Mesendoderm (in vitro differentiated cells): ENCODE measurements at regions not wholly inside any gene's neighbourhood (a gene's known extent, or its start where the extent isn't known, plus 50 kb on each side); places are given as distances from the start of the nearest gene placed in this dataset.
"Not testable (repeated sequence)": the region's sequence is repeated elsewhere in the genome, so short reads cannot be mapped to it uniquely, and the experiment has no call there.

Experiments
- DNase-seq: peaks from one replicate; pipeline ENCODE4 v3.0.0; 2013
- H2AK5ac ChIP-seq: 2 replicates; pipeline ENCODE4 v1.6.1; 2013; ENCODE audit warnings: low read length, inconsistent platforms
- H2BK120ac ChIP-seq: 2 replicates; pipeline ENCODE4 v1.6.1; 2013; ENCODE audit warnings: low read depth, mild to moderate bottlenecking, low read length, moderate library complexity, mixed read lengths
- H2BK15ac ChIP-seq: replicated peaks from 2 replicates; pipeline ENCODE4 v1.6.1; 2013; ENCODE audit warnings: low read depth, mild to moderate bottlenecking, moderate library complexity
- H2BK5ac ChIP-seq: 2 replicates; pipeline ENCODE4 v1.6.1; 2013; ENCODE audit warnings: low read length, inconsistent platforms
- H3K18ac ChIP-seq: 2 replicates; pipeline ENCODE4 v1.6.1; 2013; ENCODE audit warnings: mild to moderate bottlenecking, low read length, mixed read lengths
- H3K23ac ChIP-seq: one replicate; pipeline ENCODE4 v1.6.1; 2013; ENCODE audit warnings: low read length
- H3K27ac ChIP-seq: 2 replicates; pipeline ENCODE4 v1.5.1; 2013; ENCODE audit warnings: low read depth, mild to moderate bottlenecking, inconsistent platforms, low read length, moderate library complexity
- H3K27me3 ChIP-seq: 2 replicates; pipeline ENCODE4 v1.6.1; 2013; ENCODE audit warnings: low read length, control low read depth, mild to moderate bottlenecking, inconsistent platforms; ENCODE audit not compliant: insufficient read depth, poor library complexity
- H3K36me3 ChIP-seq: 2 replicates; pipeline ENCODE4 v1.6.1; 2013; ENCODE audit warnings: low read length, inconsistent platforms; ENCODE audit not compliant: control insufficient read depth, insufficient read depth
- H3K4ac ChIP-seq: one replicate; pipeline ENCODE4 v1.6.1; 2013; ENCODE audit warnings: low read depth, mild to moderate bottlenecking, low read length, moderate library complexity
- H3K4me1 ChIP-seq: 2 replicates; pipeline ENCODE4 v1.6.1; 2013; ENCODE audit warnings: low read depth, low read length, inconsistent platforms; ENCODE audit not compliant: control insufficient read depth
- H3K4me2 ChIP-seq: 2 replicates; pipeline ENCODE4 v1.6.1; 2013; ENCODE audit warnings: low read length
- H3K4me3 ChIP-seq: 2 replicates; pipeline ENCODE4 v1.5.1; 2013; ENCODE audit warnings: mild to moderate bottlenecking, low read length
- H3K56ac ChIP-seq: one replicate; pipeline ENCODE4 v1.6.1; 2013; ENCODE audit warnings: low read length
- H3K79me1 ChIP-seq: 2 replicates; pipeline ENCODE4 v1.6.1; 2013; ENCODE audit warnings: low read length, inconsistent platforms
- H3K79me2 ChIP-seq: 2 replicates; pipeline ENCODE4 v1.6.1; 2013; ENCODE audit warnings: mild to moderate bottlenecking, low read length; ENCODE audit not compliant: control insufficient read depth, insufficient read depth
- H3K9ac ChIP-seq: 2 replicates; pipeline ENCODE4 v1.6.1; 2013; ENCODE audit warnings: low read length, inconsistent platforms
- H4K5ac ChIP-seq: one replicate; pipeline ENCODE4 v1.6.1; 2013; ENCODE audit warnings: low read length
- H4K8ac ChIP-seq: one replicate; pipeline ENCODE4 v1.6.1; 2013; ENCODE audit warnings: low read depth, mild to moderate bottlenecking, control low read depth, low read length, moderate library complexity
- WGBS: extraction: QIAGEN DNeasy Blood & Tissue Kit; methylation state at CpG from one replicate; pipeline ENCODE4 v1.1.7; 2013; ENCODE audit warnings: low lambda C conversion rate, missing lambda C conversion rate; ENCODE audit not compliant: insufficient coverage; ENCODE audit errors: extremely low coverage; 5-methylcytosine and 5-hydroxymethylcytosine counted together

DNA sequence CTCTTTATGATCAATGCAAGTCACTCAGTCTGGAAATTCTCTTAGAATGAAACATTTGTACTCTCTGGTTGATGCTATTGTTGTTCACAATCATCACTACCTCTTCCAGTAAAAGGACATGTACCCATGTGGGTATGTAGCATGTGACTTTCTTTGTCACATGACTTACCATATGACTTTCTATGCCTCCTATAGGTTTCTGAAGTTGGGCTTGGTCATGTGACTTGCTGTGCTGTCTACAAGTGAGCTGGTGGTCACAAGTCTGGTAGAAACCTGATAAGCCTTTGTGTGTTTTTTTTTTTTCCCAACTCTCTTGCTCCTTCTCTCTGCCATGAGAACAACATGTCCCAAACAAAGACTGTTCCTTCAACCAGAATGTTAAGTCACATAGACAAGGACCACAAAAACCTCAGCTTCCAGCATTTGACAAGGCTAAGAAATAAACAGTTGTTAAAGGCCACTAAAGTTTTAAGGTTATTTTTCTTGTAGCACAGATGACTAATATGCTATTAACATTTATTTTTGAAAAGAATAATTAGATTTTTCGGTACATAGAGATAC, 379.2 kb upstream of the SLC35B3 start:
- H3K18ac ChIP-seq, result no peak overlapping the region
- H2BK15ac ChIP-seq, result no peak overlapping the region
- H3K56ac ChIP-seq, result no peak overlapping the region
- H4K5ac ChIP-seq, result no peak overlapping the region
- H3K23ac ChIP-seq, result no peak overlapping the region
- H2BK5ac ChIP-seq, result no peak overlapping the region
- no peak overlapping the region for H2BK120ac ChIP-seq
- no peak overlapping the region for H3K4ac ChIP-seq
- no peaks in the 10 kb centered on the region for H3K4me1 ChIP-seq
- no peaks in the 10 kb centered on the region for H3K27me3 ChIP-seq
- no peak overlapping the region for H3K4me3 ChIP-seq
- H3K36me3 ChIP-seq, result no peaks in the 10 kb centered on the region
- no peaks in the 10 kb centered on the region for H3K79me2 ChIP-seq
- no peak overlapping the region for H3K9ac ChIP-seq
- H2AK5ac ChIP-seq, result no peak overlapping the region
- DNase-seq, result peak; percentile 15
- H4K8ac ChIP-seq, result no peak overlapping the region
- H3K4me2 ChIP-seq, result no peak overlapping the region
- no CpG with 5 or more reads among the region's 1 CpG for WGBS
- no peaks in the 10 kb centered on the region for H3K79me1 ChIP-seq
- no peak overlapping the region for H3K27ac ChIP-seq

DNA sequence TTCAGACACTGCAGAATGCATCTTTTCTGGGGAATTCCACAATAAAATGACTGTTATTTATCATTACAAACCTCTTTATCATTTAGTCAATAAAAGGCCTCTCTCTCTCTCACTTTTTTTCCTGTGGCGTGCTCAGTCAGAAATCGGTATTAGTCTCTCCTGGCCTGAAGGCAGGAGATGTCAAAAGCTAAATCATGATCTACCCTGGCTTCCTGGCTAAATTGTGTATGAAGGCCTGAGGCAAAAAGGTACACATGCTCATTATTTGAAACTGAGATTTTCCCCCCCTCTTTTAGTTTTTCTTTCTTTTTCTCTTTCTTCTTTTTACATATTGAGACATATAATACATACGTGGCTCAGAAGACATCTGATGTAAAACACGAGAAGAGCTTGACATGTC, 375.0 kb upstream of the SLC35B3 start:
- H2BK120ac ChIP-seq, result no peak overlapping the region
- WGBS, result no CpG with 5 or more reads among the region's 4 CpGs
- no peak overlapping the region for H2BK15ac ChIP-seq
- H3K56ac ChIP-seq, result no peak overlapping the region
- no peak overlapping the region for H3K4me2 ChIP-seq
- no peak overlapping the region for H3K23ac ChIP-seq
- no peak overlapping the region for H2BK5ac ChIP-seq
- no peak overlapping the region for H4K5ac ChIP-seq
- H3K27me3 ChIP-seq, result no peaks in the 10 kb centered on the region
- no peak overlapping the region for H3K4ac ChIP-seq
- no peak overlapping the region for H3K9ac ChIP-seq
- DNase-seq, result no peak
- no peaks in the 10 kb centered on the region for H3K36me3 ChIP-seq
- H3K79me1 ChIP-seq, result no peaks in the 10 kb centered on the region
- no peak overlapping the region for H2AK5ac ChIP-seq
- no peak overlapping the region for H4K8ac ChIP-seq
- no peaks in the 10 kb centered on the region for H3K79me2 ChIP-seq
- H3K4me1 ChIP-seq, result no peaks in the 10 kb centered on the region
- no peak overlapping the region for H3K4me3 ChIP-seq
- H3K18ac ChIP-seq, result no peak overlapping the region
- H3K27ac ChIP-seq, result no peak overlapping the region

GRCh38 chr6:8809662-8810061, 374.3 kb upstream of the SLC35B3 start:
- no peak overlapping the region for H4K8ac ChIP-seq
- H2BK15ac ChIP-seq, result no peak overlapping the region
- no peaks in the 10 kb centered on the region for H3K4me1 ChIP-seq
- H3K27ac ChIP-seq, result no peak overlapping the region
- DNase-seq, result no peak
- H2BK120ac ChIP-seq, result no peak overlapping the region
- no peak overlapping the region for H3K23ac ChIP-seq
- H3K4me3 ChIP-seq, result no peak overlapping the region
- H3K4ac ChIP-seq, result no peak overlapping the region
- no peak overlapping the region for H2BK5ac ChIP-seq
- no peak overlapping the region for H3K9ac ChIP-seq
- H3K4me2 ChIP-seq, result no peak overlapping the region
- H2AK5ac ChIP-seq, result no peak overlapping the region
- H3K56ac ChIP-seq, result no peak overlapping the region
- H3K36me3 ChIP-seq, result no peaks in the 10 kb centered on the region
- H3K18ac ChIP-seq, result no peak overlapping the region
- H3K79me2 ChIP-seq, result no peaks in the 10 kb centered on the region
- H3K79me1 ChIP-seq, result no peaks in the 10 kb centered on the region
- no peak overlapping the region for H4K5ac ChIP-seq
- H3K27me3 ChIP-seq, result no peaks in the 10 kb centered on the region
- WGBS, result no CpG with 5 or more reads among the region's 4 CpGs

DNA sequence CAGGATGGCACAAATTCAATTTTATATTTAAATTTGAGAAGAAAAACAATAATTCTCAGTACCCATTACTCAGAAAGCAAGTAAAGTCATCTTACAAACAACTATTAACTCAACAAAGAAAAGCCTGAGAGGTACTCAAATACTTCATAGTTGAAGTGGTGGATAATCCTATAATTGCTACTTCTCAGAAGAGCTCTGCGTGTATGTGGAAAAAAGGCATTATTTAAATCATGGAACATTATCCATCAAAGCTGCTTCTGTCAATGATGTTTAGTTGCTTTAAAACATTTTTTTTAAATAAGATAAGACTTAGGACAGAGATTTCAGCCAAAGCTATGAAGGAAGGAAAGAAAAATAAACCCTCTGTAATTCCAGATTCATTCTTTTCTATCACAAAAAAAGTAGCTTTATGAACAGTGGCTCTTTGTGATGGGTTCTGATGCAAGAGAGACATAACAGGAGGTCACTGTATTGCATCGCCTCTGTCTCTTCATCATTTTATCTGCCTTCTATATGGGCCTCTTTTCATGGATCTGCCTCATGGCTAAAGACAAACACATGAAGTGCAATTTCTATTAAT, 367.9 kb upstream of the SLC35B3 start:
- no peaks in the 10 kb centered on the region for H3K79me2 ChIP-seq
- no peak overlapping the region for H3K9ac ChIP-seq
- no peak overlapping the region for H4K8ac ChIP-seq
- no peaks in the 10 kb centered on the region for H3K4me1 ChIP-seq
- no peak overlapping the region for H2AK5ac ChIP-seq
- H4K5ac ChIP-seq, result no peak overlapping the region
- no peak for DNase-seq
- no peak overlapping the region for H3K27ac ChIP-seq
- H3K79me1 ChIP-seq, result no peaks in the 10 kb centered on the region
- H3K36me3 ChIP-seq, result no peaks in the 10 kb centered on the region
- H3K4me3 ChIP-seq, result no peak overlapping the region
- H2BK15ac ChIP-seq, result no peak overlapping the region
- H2BK5ac ChIP-seq, result no peak overlapping the region
- H3K4me2 ChIP-seq, result no peak overlapping the region
- H3K56ac ChIP-seq, result no peak overlapping the region
- no peak overlapping the region for H2BK120ac ChIP-seq
- H3K18ac ChIP-seq, result no peak overlapping the region
- H3K23ac ChIP-seq, result no peak overlapping the region
- no CpG with 5 or more reads among the region's 2 CpGs for WGBS
- no peak overlapping the region for H3K4ac ChIP-seq
- no peaks in the 10 kb centered on the region for H3K27me3 ChIP-seq

- H4K8ac ChIP-seq, H3K27ac ChIP-seq, H3K4me2 ChIP-seq, H3K18ac ChIP-seq, H2BK15ac ChIP-seq, H3K4me1 ChIP-seq, H3K56ac ChIP-seq, H2BK120ac ChIP-seq, H2AK5ac ChIP-seq, H4K5ac ChIP-seq, H3K36me3 ChIP-seq, DNase-seq, H3K79me2 ChIP-seq, H3K9ac ChIP-seq, H3K4me3 ChIP-seq, H3K23ac ChIP-seq, H3K79me1 ChIP-seq, H3K4ac ChIP-seq, H2BK5ac ChIP-seq, H3K27me3 ChIP-seq: not testable (repeated sequence)
- WGBS, result no CpG with 5 or more reads among the region's 4 CpGs
These were observed 367.1 kb upstream of the SLC35B3 start for GRCh38 chr6:8802397-8802796.

DNA sequence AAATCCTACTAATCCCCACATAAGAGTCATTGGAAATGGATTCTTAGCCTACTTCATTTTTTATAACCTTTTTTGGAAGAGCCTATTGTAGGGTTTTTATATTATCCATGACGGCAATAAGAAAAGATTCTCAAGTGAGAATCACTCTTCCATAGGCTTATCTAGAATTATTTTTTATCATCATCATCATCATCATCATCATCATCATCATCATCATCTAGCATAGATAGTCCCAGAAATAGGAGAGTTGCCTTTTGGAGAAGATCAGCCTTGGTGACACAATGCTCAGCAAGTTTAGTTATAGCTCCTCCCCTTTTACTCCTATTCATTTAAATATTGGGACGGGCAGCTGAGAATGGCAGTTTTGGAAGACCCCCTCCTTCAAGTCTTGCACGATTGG, 359.1 kb upstream of the SLC35B3 start:
- H3K79me1 ChIP-seq, result no peaks in the 10 kb centered on the region
- H3K4me1 ChIP-seq, result no peaks in the 10 kb centered on the region
- no peak overlapping the region for H3K4me3 ChIP-seq
- H2BK120ac ChIP-seq, result no peak overlapping the region
- H3K4ac ChIP-seq, result no peak overlapping the region
- no peak overlapping the region for H3K23ac ChIP-seq
- no peak overlapping the region for H3K18ac ChIP-seq
- DNase-seq, result no peak
- no peak overlapping the region for H3K27ac ChIP-seq
- H3K79me2 ChIP-seq, result no peaks in the 10 kb centered on the region
- H3K9ac ChIP-seq, result no peak overlapping the region
- no CpG with 5 or more reads among the region's 3 CpGs for WGBS
- no peak overlapping the region for H4K5ac ChIP-seq
- no peak overlapping the region for H2AK5ac ChIP-seq
- no peak overlapping the region for H4K8ac ChIP-seq
- H3K36me3 ChIP-seq, result no peaks in the 10 kb centered on the region
- H3K4me2 ChIP-seq, result no peak overlapping the region
- no peak overlapping the region for H2BK15ac ChIP-seq
- no peaks in the 10 kb centered on the region for H3K27me3 ChIP-seq
- H2BK5ac ChIP-seq, result no peak overlapping the region
- no peak overlapping the region for H3K56ac ChIP-seq
